Activated CD4-positive, alpha-beta T cell treated with anti-CD3 and anti-CD28 coated beads, Interleukin-2, amount 10 ng/mL, durations not matched to agents 24 days and 14 days (primary cell): ENCODE measurements at regions not wholly inside any gene's neighbourhood (a gene's known extent, or its start where the extent isn't known, plus 50 kb on each side); places are given as distances from the start of the nearest gene placed in this dataset.
"Not testable (repeated sequence)": the region's sequence is repeated elsewhere in the genome, so short reads cannot be mapped to it uniquely, and the experiment has no call there.

ENCODE experiments used
- DNase-seq: peaks from one replicate; pipeline ENCODE4 v3.0.0; 2022
- H3K27ac Mint-ChIP-seq: one replicate; pipeline ENCODE4 v1.8.0; 2022; ENCODE audit warnings: mild to moderate bottlenecking, mixed read lengths
- H3K27me3 Mint-ChIP-seq: one replicate; pipeline ENCODE4 v1.8.0; 2022; ENCODE audit warnings: mixed read lengths
- H3K36me3 Mint-ChIP-seq: one replicate; pipeline ENCODE4 v1.8.0; 2022; ENCODE audit warnings: low read depth, mild to moderate bottlenecking, mixed read lengths
- H3K4me1 Mint-ChIP-seq: one replicate; pipeline ENCODE4 v1.8.0; 2021; ENCODE audit warnings: mixed read lengths
- H3K4me3 Mint-ChIP-seq: one replicate; pipeline ENCODE4 v1.8.0; 2022; ENCODE audit warnings: mild to moderate bottlenecking, moderate library complexity, mixed read lengths
- H3K9me3 Mint-ChIP-seq: one replicate; pipeline ENCODE4 v1.8.0; 2021; ENCODE audit warnings: mixed read lengths
- intact Hi-C: fragments of 100-400 bp; cut with micrococcal nuclease; formaldehyde crosslinking; loops from one replicate; pipeline ENCODE4 v1.15.1; 2023

DNA sequence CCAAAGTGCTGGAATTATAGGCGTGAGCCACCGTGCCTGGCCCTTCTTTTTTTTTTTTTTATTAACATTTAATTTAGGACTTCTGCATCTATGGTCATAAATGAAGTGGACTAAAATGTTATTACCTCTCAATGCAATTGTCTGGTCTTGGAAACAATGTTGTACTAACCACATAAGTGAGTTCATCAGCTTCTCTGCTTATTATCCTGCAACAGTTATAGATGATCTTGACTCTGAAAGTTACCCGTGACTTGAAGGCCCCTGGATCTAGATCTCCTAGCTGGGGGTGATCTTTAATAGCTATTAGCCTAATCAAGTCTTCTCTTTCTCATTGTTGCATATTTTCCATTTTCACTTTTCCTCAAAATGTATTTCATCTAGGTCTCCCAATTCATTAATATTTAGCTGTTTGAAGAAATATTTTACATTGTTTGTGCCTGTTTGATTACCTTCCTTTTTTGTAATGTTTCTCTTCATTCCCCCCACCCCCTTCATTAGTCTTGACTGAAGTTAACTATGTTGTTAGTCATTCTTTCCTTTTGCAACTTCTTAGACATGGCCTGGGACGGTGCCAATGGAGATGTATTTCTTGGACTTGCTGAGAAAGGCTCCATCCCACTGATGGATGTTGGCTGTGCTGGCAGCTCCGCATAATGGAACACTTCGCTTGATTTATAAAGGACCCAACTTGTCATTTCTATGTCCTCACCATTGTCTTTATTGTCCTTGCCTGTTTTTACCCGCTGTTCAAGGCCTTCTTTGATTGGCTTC is 141.6 kb upstream of the RIOK3 start:
- Mint-ChIP-seq H3K36me3 (peaks cover 9% of the 10 kb centered on the region), H3K4me3 (no peak overlapping the region), H3K4me1 (peaks cover 43% of the 10 kb centered on the region), H3K27me3 (no peaks in the 10 kb centered on the region), H3K9me3 (peaks cover 9% of the 10 kb centered on the region), H3K27ac (no peak overlapping the region)
- intact Hi-C loops = no loop called here
- no peak for DNase-seq

DNA sequence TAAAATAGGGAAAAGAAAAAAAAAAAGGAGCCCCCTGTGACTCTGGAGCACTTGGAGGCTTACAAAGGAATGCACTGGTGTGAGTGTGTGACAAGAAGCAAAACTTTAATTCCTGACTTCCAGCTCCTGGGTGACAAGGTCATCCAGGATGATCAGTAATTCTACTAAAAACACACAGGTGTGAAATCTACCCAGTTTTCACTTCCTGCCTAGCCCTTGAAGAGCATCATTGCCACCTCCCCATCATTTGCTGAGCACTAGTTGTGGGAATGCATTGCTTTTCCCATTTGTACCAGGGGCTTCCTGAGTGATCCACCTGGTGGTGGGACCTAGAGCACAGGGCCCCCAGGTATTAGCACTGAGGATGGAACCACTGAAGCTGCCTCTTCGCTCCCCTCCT is 139.7 kb upstream of the RIOK3 start:
- no peaks in the 10 kb centered on the region for H3K27me3 Mint-ChIP-seq
- peaks cover 9% of the 10 kb centered on the region for H3K9me3 Mint-ChIP-seq
- intact Hi-C loops = no loop called here

DNA sequence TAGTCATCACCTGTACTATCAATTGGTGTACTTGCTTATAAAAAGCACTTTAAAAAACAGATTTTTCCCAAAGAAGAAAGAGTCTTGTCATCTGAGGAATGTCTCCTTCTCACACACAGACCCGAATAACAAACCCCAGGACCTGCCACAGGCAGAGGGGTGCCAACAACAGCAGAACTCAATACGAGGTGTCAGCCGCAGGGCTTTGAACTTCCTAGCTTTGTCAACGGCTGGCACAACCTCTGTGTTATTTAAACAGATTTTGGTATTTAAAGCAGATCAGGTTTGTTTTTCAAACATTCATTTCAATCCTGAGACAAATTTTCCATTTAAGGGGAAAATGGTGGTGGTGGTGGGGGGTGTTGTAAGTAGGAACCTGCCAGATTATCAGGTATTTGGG is 138.4 kb upstream of the RIOK3 start:
- no peaks in the 10 kb centered on the region for H3K27me3 Mint-ChIP-seq

More for the DNA sequence above, 139.7 kb upstream of the RIOK3 start:
- Mint-ChIP-seq H3K4me3 (no peak overlapping the region), H3K27ac (no peak overlapping the region), H3K4me1 (peaks cover 26% of the 10 kb centered on the region), H3K36me3 (peaks cover 7% of the 10 kb centered on the region)
- no peak for DNase-seq

DNA sequence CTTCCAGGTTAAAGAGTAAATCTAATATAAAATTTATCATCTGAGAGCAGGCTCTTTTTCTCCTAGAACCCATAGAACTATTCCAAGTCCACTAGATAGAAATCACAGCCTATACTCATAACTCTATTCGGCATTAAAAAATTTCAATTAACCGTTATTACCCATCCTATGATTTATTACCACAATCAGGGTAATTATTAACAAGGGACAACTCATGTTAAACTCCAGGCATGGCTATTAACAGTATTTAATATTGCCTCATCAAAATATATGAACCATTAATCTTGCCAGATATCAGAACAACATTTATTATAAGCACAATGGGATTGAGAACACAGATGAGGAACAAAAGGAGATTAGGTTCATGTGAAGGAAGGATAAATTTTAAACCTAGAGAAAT is 136.8 kb upstream of the RIOK3 start:
- no peak for DNase-seq
- Mint-ChIP-seq H3K4me3 (no peak overlapping the region), H3K27ac (no peak overlapping the region), H3K4me1 (peaks cover 22% of the 10 kb centered on the region), H3K27me3 (no peaks in the 10 kb centered on the region), H3K36me3 (peaks cover 9% of the 10 kb centered on the region), H3K9me3 (peaks cover 9% of the 10 kb centered on the region)
- intact Hi-C loops = no loop called here

More for the DNA sequence above, 138.4 kb upstream of the RIOK3 start:
- intact Hi-C loops = no loop called here
- Mint-ChIP-seq H3K4me3 (no peak overlapping the region), H3K27ac (no peak overlapping the region), H3K9me3 (peaks cover 9% of the 10 kb centered on the region), H3K36me3 (peaks cover 7% of the 10 kb centered on the region), H3K4me1 (peaks cover 22% of the 10 kb centered on the region)
- DNase-seq = no peak

- Mint-ChIP-seq H3K36me3 (peaks cover 9% of the 10 kb centered on the region), H3K4me3 (no peak overlapping the region), H3K9me3 (peaks cover 4% of the 10 kb centered on the region), H3K27ac (no peak overlapping the region), H3K4me1 (peaks cover 17% of the 10 kb centered on the region), H3K27me3 (no peaks in the 10 kb centered on the region)
- intact Hi-C loops = no loop called here
- DNase-seq = no peak
These were observed 136.1 kb upstream of the RIOK3 start for GRCh38 chr18:23316988-23317387.

DNA sequence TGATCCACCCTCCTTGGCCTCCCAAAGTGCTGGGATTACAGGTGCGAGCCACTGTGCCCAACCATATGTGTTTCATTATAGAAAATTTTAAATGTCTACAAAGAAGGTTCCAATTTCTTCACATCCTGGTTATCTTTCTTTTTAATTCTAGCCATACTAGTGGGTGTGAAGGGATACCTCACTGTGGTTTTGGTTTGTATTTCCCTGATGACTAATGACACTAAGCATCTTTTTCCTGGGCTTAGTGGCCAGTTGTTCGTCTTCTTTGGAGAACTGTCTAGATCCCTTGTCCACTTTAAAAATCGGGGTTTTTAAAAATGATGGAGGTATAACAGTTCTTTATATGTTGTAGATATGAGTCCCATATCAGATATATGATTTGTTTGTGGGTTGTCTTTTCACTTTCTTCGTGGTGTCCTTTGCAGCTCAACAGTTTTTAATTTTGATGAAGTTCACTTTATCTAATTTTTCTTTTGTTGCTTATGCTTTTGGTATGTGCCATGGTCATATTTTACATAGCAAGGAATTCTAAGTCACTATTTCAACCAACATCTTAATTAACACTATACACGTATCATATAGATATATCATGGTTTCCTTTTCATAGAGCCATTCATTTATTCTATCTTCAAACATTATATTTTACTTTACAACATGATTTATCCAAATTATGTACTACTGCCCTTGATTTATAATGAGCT is 135.0 kb upstream of the RIOK3 start:
- Mint-ChIP-seq H3K9me3 (peaks cover 6% of the 10 kb centered on the region), H3K27ac (no peak overlapping the region), H3K4me3 (no peak overlapping the region), H3K4me1 (peaks cover 13% of the 10 kb centered on the region), H3K36me3 (peaks cover 8% of the 10 kb centered on the region), H3K27me3 (no peaks in the 10 kb centered on the region)
- DNase-seq = no peak
- intact Hi-C loops = no loop called here

GRCh38 chr18:23320709-23321236 is 132.3 kb upstream of the RIOK3 start:
- H3K27ac Mint-ChIP-seq = no peak overlapping the region
- H3K36me3 Mint-ChIP-seq = peaks cover 2% of the 10 kb centered on the region
- H3K4me3 Mint-ChIP-seq = no peak overlapping the region
- H3K4me1 Mint-ChIP-seq = peaks cover 7% of the 10 kb centered on the region
- no peaks in the 10 kb centered on the region for H3K27me3 Mint-ChIP-seq
- DNase-seq = no peak
- H3K9me3 Mint-ChIP-seq = peaks cover 6% of the 10 kb centered on the region
- intact Hi-C loops = no loop called here

DNA sequence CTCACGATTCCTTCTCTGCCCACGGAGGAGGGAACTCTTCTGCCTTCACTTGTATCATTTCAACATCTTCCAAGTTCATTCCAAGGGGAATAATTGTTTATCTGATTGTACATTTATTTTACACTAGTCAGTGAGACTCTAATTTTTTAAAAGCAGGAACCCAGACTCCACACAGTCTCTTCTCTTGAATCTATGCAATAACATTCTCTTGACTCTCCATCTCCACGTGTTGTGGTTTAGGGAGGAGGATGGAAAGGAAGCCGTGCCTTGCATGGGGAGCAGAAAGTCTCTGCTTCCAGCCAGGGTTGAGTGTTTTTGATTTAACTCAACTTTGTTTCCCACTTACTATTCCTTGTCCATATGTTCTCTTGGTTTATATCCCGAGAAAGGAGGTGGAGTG is 131.1 kb upstream of the RIOK3 start:
- H3K4me3 Mint-ChIP-seq = no peak overlapping the region
- intact Hi-C loops = no loop called here
- H3K4me1 Mint-ChIP-seq = peaks cover 7% of the 10 kb centered on the region
- H3K27ac Mint-ChIP-seq = no peak overlapping the region
- H3K27me3 Mint-ChIP-seq = peaks cover 2% of the 10 kb centered on the region
- peaks cover 11% of the 10 kb centered on the region for H3K9me3 Mint-ChIP-seq
- peaks cover 10% of the 10 kb centered on the region for H3K36me3 Mint-ChIP-seq
- no peak for DNase-seq

DNA sequence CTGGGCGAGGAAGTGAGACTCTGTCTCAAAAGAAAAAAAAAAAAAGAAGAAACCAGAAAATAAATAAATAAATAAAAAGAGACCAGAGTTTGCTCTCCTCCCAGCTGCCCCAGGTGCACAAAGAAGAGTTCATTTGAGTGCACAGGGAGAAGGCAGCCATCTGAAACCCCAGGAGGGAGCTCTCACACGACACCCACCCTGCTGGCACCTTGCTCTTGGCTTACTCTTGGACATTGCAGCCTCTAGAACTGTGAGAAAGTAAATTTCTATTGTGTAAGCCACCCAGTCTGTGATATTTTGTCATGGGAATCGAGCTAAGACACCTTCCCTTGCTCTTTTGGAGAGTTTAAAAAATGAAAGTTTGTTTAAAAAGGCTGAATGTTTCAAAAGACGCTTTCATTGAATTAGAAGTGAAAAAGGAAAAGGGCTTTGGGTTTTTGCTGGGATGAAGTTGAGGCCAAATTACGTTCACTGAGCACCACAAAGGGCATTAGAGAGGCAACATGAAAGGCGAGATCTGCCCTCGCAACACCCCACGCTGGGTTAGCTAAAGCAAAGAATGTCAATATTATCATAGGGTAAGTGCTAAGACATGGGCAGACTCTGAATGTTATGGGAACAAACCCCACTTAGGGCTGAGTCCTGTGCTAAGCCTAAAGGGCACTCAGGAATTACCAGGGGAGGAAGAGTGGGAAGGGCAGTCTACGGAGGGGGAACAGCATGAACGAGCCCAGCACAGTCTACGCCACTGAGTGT is 128.9 kb upstream of the RIOK3 start:
- Mint-ChIP-seq H3K9me3 (peaks cover 11% of the 10 kb centered on the region), H3K27ac (no peak overlapping the region), H3K36me3 (peaks cover 16% of the 10 kb centered on the region), H3K27me3 (peaks cover 2% of the 10 kb centered on the region), H3K4me1 (peaks cover 5% of the 10 kb centered on the region), H3K4me3 (no peak overlapping the region)
- no peak for DNase-seq
- intact Hi-C loops = no loop called here

DNA sequence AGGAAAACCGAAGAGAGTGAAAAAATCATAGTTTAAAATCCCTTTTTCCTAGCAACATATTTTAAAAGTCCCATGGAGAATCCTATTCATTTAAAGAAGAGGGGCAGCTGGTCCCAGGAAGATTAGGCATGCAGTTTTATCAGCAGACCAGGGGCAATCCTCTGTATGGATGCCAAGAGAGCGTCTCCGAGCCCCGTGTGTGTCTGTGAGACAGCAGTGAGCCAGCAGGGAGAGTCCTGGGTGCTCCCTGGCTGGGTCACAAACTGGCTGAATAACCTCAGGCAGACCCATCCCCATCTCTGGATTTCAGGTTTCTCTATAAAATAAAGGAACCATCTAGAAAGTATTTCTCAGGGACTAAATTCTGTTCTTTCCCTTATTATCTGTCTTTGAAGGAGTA is 128.2 kb upstream of the RIOK3 start:
- peaks cover 5% of the 10 kb centered on the region for H3K4me1 Mint-ChIP-seq
- intact Hi-C loops = no loop called here
- DNase-seq = no peak
- no peak overlapping the region for H3K4me3 Mint-ChIP-seq
- peaks cover 2% of the 10 kb centered on the region for H3K27me3 Mint-ChIP-seq
- peaks cover 14% of the 10 kb centered on the region for H3K9me3 Mint-ChIP-seq
- no peak overlapping the region for H3K27ac Mint-ChIP-seq
- H3K36me3 Mint-ChIP-seq = peaks cover 21% of the 10 kb centered on the region

GRCh38 chr18:23329671-23330070 is 123.4 kb upstream of the RIOK3 start:
- H3K4me1 Mint-ChIP-seq, H3K4me3 Mint-ChIP-seq, intact Hi-C loops, H3K27ac Mint-ChIP-seq, DNase-seq, H3K9me3 Mint-ChIP-seq, H3K27me3 Mint-ChIP-seq: not testable (repeated sequence)
- H3K36me3 Mint-ChIP-seq = peaks cover 21% of the 10 kb centered on the region

DNA sequence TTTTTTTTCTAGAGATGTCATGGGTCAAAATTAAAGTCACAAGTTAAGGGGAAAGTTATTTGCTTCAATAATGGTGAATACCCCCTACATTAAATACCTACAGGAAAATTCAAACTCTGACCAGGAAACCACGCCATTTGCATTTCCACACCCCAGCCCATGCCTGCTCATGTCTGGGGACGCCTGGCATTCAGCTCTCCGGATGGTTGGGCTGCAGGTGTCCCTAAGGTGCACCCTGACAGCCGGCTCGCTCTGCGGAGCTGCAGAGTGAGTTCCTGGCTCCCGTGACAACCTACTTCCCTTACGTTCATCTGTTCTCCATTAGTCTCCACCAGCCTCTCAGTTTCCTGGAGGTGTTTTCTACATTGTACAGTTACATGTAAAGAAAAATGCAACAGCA is 122.7 kb upstream of the RIOK3 start:
- Mint-ChIP-seq H3K4me3 (no peak overlapping the region), H3K27me3 (peaks cover 2% of the 10 kb centered on the region), H3K9me3 (peaks cover 9% of the 10 kb centered on the region), H3K4me1 (no peaks in the 10 kb centered on the region), H3K27ac (no peak overlapping the region), H3K36me3 (peaks cover 23% of the 10 kb centered on the region)
- no peak for DNase-seq
- intact Hi-C loops = no loop called here

DNA sequence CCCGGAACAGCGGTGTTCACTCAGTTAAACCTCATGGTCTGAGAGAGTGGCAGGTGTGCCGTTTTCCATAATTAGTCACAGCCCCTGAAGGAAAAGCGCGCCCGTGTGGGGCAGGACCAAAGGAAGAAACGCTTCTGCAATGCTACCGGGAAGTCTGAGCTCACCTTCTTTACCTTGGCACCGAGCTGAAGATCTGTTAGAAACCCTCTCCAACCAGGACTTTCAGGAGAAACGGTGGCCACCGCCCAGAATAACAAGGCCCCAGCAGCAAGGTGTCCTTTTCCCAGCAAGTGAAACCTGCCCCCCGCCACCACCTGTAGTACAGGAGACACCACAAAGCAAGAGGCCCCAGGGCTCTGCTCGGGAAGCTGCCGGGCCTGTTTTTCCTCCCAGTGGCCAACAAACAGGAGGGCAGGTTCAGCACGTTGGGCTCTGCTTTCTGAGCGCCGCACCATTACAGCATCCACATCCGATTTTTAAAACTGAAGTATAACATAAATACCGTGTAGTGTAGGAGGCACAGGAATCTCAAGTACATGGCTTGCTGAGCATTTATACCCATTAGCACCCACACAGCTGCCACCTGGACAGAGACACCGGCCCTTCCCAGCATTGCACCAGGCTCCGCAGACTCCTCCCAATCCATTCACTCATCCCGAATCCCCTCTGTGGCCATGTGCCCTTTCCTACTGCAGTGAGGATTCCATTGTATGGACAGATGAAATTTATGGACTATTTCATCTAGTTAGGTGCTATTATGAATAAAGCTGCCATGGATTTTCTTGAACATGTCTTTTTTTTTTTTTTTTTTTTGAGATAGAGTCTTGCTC is 121.8 kb upstream of the RIOK3 start:
- Mint-ChIP-seq H3K27me3 (peaks cover 2% of the 10 kb centered on the region), H3K4me3 (no peak overlapping the region), H3K27ac (no peak overlapping the region), H3K4me1 (no peaks in the 10 kb centered on the region), H3K36me3 (peaks cover 20% of the 10 kb centered on the region), H3K9me3 (peaks cover 9% of the 10 kb centered on the region)
- intact Hi-C loops = no loop called here
- DNase-seq = no peak
